22Rv1 (cell line): ENCODE measurements at regions not wholly inside any gene's neighbourhood (a gene's known extent, or its start where the extent isn't known, plus 50 kb on each side); places are given as distances from the start of the nearest gene placed in this dataset.

ENCODE experiments used
- H3K27ac ChIP-seq: fragments of 450-650 bp; 2 replicates; pipeline ENCODE4 v1.5.1; 2017
- ZFX ChIP-seq: fragments of 450-650 bp; IDR thresholded peaks from 2 replicates; pipeline ENCODE4 v1.6.1; 2017; ENCODE audit warnings: antibody characterized with exemption, borderline replicate concordance
- TF ChIP-seq, protein P1 (sequence below): fragments of 450-650 bp; IDR thresholded peaks from 2 replicates; pipeline ENCODE4 v1.5.1; 2017; ENCODE audit warnings: mild to moderate bottlenecking

- no peak overlapping the region for H3K27ac ChIP-seq
- TF ChIP-seq, protein P1, sequence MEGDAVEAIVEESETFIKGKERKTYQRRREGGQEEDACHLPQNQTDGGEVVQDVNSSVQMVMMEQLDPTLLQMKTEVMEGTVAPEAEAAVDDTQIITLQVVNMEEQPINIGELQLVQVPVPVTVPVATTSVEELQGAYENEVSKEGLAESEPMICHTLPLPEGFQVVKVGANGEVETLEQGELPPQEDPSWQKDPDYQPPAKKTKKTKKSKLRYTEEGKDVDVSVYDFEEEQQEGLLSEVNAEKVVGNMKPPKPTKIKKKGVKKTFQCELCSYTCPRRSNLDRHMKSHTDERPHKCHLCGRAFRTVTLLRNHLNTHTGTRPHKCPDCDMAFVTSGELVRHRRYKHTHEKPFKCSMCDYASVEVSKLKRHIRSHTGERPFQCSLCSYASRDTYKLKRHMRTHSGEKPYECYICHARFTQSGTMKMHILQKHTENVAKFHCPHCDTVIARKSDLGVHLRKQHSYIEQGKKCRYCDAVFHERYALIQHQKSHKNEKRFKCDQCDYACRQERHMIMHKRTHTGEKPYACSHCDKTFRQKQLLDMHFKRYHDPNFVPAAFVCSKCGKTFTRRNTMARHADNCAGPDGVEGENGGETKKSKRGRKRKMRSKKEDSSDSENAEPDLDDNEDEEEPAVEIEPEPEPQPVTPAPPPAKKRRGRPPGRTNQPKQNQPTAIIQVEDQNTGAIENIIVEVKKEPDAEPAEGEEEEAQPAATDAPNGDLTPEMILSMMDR = no peak
- no peak for TF ChIP-seq ZFX
Measured at GRCh38 chr15:96701877-96702276, 371.4 kb downstream of the NR2F2 start.

- no peak for TF ChIP-seq ZFX
- TF ChIP-seq, protein P1 = no peak
Measured at GRCh38 chr15:96702589-96702988, 372.1 kb downstream of the NR2F2 start.

DNA sequence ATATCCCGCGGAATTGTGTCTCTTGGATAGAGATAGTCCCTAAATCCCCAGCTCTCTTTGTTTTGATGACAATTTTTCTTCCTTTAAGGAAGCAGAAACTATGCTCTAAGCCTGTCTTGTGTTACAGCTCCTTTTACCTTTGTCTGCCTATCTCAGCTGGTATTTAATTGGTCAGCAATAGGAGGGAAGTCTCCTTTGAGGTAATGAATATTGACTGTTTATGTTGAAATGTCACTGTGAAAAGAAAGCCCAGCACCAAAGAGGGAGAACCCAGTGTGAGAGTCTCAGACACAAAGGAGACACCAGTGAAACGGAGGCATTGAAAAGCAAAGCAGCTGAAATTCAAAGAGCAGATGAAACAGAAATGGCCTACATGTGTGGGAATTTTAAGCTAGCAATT is 372.6 kb downstream of the NR2F2 start:
- H3K27ac ChIP-seq = no peak overlapping the region
- TF ChIP-seq, protein P1 = no peak
- no peak for TF ChIP-seq ZFX

More at GRCh38 chr15:96702589-96702988, 372.1 kb downstream of the NR2F2 start:
- H3K27ac ChIP-seq = no peak overlapping the region

- no peak for TF ChIP-seq ZFX
- TF ChIP-seq, protein P1 = no peak
- no peak overlapping the region for H3K27ac ChIP-seq
Measured at GRCh38 chr15:96703794-96704550, 373.5 kb downstream of the NR2F2 start.

- TF ChIP-seq ZFX = no peak
- H3K27ac ChIP-seq = no peak overlapping the region
Measured at GRCh38 chr15:96716075-96716474, 385.6 kb downstream of the NR2F2 start.

- H3K27ac ChIP-seq = no peak overlapping the region
- TF ChIP-seq, protein P1 = no peak
- TF ChIP-seq ZFX = no peak
Measured at GRCh38 chr15:96716478-96716877, 386.0 kb downstream of the NR2F2 start.

DNA sequence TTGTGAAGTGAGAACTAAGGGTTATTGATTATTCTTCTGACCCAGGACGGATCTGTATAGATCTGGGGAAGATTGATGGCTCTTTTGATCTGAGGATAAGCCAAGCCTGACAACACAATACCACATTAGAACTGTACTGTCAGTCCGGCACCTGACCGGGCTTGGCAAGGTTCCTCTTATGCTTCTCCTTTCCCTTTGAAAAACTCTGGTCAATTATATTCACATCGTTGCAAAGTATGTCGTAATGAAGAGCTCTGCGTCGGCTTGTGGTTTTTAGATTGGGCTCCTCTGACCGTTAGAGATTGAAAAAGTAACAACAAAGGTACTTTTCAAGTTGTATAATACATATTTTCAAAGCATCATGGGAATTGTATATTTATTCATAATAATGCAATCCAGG is 389.8 kb downstream of the NR2F2 start:
- peak overlapping the region; percentile 84 for H3K27ac ChIP-seq
- TF ChIP-seq ZFX = no peak
- TF ChIP-seq, protein P1 = no peak

DNA sequence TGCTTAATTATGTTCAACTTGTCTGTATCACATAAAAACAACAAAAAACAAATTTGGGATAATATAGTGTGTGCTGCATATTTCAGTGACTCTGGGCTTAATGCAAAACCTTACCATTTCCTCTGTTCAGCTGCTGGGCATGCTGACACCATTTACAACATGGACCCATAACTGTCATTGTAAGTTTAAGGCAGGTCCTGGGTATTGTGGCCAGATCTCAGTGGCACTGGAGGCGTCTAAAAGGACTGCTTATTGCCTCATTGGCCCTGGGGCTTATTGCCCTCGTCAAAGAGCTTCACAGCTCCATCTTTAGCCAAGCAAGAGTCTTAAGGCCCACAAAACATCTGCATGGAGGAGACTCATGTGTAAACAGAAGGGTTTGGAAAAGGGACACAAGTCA is 390.2 kb downstream of the NR2F2 start:
- peak overlapping the region; percentile 84 for H3K27ac ChIP-seq
- no peak for TF ChIP-seq ZFX
- TF ChIP-seq, protein P1 = no peak
